C4-2B (cell line): ENCODE measurements at regions not wholly inside any gene's neighbourhood (a gene's known extent, or its start where the extent isn't known, plus 50 kb on each side); places are given as distances from the start of the nearest gene placed in this dataset.

Experiments
- CTCF ChIP-seq: fragments of 450-650 bp; conservative IDR thresholded peaks from 2 replicates; pipeline ENCODE4 v1.5.1; 2017; ENCODE audit warnings: mild to moderate bottlenecking
- ZFX ChIP-seq: fragments of 450-650 bp; IDR thresholded peaks from 2 replicates; pipeline ENCODE4 v1.6.1; 2017

GRCh38 chr2:120482334-120482733 is 136.4 kb downstream of the INHBB start:
- TF ChIP-seq CTCF (no peak), ZFX (no peak)
